Activated CD4-positive, CD25-positive, alpha-beta regulatory T cell treated with anti-CD3 and anti-CD28 coated beads, Interleukin-2, amount 50 U/mL, for 24 hours (primary cell): ENCODE measurements at regions not wholly inside any gene's neighbourhood (a gene's known extent, or its start where the extent isn't known, plus 50 kb on each side); places are given as distances from the start of the nearest gene placed in this dataset.
"Not testable (repeated sequence)": the region's sequence is repeated elsewhere in the genome, so short reads cannot be mapped to it uniquely, and the experiment has no call there.

Experiments
- ATAC-seq, 2 donors: fragments of 150-1000 bp; cut with Tn5 transposase; one replicate each; pipeline ENCODE4 v1.10.0; 2021; ENCODE audit warnings: mild to moderate bottlenecking in 1 of 2, moderate library complexity in 1 of 2

DNA sequence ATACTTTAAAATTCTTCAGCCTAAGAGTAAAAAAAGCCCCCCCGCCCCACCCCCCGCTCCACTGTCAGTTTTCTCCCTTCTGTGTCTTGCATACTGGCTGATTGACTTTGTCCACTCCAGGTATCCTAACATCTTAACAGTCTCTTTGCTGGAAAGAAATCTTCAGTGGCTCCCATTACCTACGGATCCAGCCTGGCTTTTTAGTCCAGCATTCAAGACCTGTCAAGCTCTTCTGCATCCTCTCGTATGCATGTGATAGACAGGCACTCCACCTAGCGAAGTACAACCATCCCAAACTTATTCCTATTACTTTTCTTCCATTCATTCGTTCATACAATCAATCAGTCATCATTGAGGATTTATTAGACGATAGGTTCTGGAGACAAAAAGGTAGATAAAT lies 288.1 kb downstream of the MYCN start:
- no peak for ATAC-seq

DNA sequence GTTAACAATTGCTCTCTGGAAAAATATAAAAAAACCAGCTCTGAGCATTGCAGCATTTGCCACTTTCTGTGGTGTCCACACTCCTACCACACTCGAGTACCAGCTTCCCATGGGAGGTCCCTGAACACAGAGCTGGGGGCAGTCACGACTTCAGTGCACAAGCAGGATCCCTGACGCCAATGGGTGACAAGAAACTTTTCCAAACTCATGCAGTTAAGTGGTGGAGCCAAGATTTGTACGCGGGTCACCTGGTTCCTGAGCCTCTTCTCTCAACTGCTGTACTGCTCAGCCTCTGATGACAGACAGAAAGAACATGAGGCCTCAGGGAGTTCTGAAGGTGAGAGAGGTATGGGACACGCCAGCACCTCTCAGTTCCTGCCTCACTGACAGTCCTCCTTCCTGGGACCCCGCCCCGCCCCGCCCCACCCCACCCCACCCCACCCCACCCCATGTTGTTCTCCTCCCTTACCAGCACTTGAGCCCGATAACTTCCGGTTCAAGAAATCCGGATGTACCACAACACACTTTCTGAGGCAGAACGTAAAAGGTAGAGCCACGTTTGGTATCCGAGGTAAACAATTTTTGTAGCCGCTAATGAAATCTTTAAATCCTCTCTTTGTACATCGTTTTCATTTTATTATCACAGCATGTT lies 287.6 kb downstream of the MYCN start:
- ATAC-seq: no peak

DNA sequence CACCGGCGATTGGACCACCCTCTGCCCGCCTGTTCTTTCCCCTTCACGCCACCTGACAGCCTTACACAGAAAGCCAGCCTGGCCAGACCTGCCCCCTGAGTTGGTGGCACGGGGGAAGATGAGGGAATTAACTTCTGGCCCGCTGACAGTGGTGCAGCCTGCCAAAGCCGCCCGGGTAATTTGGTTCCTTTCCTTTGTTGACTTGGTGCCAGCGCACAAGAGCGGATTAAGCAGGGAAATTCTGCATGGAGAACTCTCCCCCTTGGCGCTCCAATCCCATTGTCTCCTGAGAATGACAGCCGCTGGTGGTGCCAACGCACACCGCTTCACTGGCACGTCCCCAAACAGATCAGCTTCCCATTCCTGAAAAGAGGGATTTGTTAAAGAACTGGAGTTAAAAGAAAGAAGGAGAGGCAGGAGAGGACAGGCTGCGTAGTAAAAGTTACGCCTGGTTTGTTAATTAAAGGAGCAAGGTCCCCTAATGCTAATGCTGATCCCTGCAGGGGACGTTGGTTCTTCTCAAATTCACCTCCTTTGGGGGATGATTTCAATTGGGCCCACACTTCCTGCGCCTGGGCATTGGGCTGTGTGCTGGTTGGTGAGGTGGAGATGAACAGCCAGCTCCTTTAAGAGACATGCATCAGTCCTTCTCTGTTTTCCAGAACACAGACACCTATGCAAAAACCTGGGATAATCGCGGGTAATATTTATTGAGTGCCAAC lies 286.8 kb downstream of the MYCN start:
- ATAC-seq: no peak

DNA sequence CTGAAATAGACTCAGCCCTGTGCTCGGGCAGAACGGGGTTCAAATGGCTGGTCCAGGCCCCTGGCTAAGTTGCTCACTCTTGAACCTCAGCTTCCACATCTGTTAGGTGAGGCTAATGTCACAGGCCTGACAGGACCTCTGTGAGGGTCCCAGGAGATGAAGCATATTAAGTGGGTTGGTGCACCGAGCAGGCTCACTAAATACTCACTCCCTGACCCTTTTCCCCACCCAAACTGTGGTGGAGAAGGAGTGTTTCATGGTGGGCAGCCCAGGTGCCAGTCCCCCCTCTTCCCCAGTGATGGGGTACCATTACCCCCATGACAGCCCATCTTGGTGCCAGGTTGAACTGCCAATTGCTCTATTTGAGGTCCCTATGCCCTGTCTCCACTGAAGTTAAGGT lies 286.0 kb downstream of the MYCN start:
- ATAC-seq: no peak

DNA sequence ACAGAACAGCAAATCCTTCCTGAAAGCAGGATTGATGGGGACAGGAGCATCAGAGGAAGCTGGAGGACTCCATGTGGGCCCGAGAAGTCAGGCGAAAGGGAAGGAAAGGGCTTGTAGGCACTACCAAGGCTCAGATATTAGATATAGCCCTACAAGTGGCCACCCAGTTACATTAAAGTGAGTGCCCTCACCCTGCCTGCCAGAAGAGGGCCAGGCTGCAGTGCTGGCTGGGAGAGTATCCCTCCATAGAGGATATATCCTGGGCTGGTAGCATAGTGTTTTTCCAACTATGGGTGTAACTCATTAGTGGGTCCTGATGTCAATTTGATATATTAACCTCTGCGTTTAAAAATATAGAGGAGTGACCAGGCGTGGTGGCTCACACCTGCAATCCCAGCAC lies 285.2 kb downstream of the MYCN start:
- ATAC-seq: no peak

DNA sequence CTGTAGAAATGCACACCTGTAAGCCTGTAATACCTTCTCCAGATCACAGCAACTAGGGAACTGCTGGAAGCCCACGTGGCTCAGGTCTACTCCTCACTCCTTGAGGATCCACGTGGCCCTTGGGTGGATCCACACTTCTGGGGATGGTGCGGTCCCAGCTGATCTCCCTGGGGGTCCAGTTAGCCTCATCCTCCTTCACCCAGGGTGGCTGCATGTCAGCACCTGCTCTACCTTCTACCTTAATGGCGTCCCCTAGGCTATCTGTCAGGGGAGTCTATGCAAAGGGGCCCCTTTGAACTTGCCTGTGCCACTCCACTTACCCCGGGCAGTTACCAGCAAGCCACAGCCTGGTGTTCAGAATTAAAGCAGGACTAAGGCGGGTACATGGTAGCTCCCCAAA lies 284.7 kb downstream of the MYCN start:
- no peak for ATAC-seq

DNA sequence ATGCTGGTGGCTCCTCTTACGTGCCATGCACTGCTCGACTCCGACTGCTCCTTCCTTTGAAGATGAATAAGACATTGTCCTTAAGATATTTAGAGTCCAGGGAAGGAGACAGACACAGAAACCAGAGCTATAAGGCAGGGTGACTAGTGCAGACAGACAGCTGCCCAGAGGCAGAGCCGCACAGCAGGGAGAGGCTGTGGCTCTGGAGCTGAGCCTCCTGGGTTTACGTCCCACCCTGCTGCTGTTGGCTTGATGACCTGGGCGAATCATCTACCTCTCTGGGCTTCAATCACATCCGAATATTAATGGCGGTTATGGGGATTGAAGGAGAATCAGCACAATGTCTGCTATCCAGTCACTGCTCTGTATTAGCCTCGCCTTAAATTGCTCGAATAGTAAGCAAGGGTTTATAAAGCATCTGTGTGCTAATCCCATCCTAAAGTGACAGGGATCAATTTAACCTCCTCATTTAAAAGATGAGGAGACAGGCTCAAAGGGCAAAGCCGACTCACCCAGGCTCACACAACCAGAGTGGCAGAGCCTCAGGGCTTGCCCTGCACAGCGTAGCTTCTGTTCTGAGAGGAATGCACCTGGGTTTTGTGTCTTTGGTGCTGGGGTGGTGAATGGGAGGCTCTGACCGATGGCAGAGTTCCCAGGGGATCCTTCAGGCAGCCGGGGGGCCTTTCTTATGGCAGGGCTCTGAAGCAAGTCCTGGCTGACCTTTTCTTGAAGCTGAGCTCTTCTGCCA lies 284.1 kb downstream of the MYCN start:
- ATAC-seq: no peak

DNA sequence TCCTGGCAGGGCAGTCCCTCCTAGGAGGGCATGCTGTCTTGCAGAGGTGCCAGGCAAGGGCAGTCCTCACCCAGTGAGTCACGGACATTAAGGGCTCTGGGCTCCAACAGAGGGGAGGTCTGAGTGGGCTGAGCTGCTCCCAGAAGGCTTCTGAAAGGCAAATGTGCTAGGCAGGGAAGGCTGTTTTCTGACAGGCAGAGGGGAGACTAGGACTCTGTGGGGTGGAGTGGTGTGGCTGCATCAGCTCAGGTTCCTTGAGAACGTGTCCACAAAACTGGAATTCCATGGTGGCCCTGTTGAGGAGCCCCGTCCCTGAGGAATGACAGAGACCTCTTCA lies 283.5 kb downstream of the MYCN start:
- ATAC-seq: no peak

DNA sequence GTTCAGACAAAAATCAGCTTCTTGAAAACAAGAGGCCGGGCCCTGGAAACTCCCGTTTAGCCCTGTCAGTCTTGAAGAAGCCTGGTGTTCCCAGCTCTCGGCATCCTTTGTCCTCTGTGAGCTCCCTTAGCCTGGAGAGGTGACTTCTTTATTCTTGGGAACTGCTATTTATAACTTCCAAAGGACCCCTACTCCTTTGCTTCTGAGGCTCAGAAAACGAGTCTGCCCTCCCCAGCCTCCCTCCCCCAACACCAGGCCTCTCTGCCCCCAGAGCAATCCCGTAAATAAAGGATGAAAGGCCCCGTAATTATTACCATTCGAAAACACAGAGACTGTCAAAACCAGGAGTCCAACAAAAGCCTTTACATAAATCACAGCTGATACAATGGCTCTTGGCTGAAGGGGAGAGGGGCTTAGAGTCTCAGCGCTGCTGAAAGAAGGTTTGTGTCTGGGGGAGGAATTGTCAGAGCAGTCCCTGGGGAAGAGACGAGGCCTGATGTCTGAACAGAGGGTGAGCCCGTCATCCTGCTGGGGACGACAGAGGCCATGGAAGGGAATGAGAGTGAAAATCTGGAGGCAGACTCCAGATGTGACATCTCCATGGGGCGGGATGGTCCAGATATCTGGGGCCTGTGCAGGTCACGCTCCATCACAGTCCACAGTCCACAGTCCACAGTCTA lies 283.0 kb downstream of the MYCN start:
- no peak for ATAC-seq

DNA sequence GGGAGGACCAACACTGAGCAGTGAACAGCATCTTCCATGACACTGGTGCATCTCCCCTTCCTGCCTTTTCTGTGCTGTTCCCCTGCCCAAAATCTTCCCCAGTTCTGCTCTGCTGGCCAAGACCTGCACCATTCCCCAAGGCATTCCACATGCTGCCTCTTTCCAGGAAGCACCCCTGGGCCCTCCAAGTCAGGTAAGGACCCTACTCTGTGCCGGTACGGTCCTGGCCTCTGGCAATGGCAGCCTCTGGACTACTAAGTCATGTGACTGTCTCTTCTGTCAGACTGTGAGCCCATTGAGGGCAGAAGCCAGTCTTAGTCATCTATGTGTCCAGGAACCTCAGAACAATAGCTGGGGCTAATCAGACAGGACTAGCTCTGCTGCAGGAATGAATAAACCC lies 282.0 kb downstream of the MYCN start:
- no peak for ATAC-seq

DNA sequence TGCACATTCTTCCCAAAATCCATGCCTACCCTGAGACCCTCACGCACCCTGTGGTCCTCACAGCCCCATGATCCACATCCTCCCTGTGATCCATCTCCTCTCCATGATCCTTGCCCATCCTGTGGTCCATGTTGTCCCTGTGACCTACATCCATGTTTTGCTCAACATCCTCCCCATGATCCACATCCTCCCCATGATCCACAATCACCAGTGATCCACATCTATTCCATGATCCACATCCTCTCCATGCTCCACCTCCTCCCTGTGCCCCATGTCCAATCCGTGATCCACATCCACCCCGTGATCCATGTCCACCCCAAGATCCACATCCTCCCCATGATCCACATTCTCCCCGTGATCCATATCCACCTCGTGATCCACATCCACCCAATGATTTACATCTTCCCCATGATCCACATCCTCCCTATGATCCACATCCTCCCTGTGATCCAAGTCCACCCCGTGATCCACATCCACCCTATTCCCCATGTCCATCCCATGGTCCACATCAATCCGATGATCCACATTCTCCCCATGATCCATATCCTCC lies 281.2 kb downstream of the MYCN start:
- ATAC-seq: no peak

DNA sequence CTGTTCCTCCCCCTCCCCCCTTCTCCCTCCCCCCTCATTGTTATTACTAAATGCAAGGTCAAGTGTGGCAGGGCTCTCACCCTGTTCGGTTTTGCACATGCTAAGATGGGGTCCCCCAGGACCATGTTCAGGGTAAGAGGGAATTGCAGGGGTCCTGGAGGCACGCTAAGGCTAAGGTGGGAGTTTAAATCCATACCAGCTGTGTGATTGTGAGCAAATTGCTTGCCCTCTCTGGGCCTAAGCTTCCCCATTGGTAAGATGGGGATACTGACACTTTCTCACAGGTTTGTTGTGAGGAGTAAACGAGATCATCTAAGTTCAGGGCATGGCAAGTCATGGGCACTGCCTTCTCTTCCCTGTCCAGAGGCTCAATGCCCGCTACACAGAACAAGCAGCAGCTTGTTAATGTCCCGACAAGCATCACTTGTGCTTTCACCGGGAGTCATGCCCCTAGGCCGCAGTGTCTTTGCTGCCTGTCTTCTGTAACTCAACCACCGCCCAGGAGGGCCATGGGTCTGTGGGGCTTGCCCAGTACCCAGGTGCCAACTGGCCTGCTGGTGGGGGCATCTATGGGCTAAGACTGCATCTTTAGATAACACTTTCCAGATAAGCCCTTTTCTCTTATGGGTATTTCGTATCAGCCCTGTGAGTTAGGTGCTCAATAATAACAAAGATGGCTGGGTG lies 279.1 kb downstream of the MYCN start:
- no peak for ATAC-seq

DNA sequence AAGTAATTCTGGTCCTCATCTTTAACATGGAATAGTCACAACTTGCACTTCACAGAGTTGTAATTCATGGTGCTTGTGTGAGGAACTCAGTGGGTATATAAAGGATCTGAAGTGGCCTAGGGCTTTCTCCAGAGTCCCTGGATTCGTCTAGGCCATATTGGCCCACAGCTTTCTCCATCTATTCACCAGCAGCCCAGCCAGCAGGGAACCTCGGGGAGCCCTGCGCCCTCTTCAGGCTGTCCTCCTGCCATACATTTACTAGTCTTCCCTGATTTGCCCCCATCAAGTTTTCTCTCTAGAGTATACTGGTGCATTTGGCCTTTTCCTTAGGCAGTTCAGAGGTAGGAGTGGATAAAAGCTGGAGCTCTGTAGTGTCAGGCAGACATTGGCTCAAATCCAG lies 278.3 kb downstream of the MYCN start:
- no peak for ATAC-seq

DNA sequence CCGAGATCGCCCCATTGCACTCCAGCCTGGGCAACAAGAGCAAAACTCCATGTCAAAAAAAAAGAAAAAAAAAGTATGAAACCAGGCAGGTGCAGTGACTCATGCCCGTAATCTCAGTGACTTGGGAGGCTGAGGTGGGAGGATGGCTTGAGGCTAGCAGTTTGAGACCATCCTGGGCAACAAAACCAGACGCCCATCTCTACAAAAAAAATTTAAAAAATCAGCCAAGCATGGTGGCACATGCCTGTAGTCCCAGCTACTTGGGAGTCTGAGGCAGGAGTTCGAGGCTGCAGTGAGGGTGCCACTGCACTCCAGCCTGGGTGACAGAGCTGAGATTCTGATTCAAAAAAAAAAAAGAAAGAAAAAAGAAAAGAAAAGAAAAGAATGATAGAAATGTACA lies 277.8 kb downstream of the MYCN start:
- no peak for ATAC-seq

DNA sequence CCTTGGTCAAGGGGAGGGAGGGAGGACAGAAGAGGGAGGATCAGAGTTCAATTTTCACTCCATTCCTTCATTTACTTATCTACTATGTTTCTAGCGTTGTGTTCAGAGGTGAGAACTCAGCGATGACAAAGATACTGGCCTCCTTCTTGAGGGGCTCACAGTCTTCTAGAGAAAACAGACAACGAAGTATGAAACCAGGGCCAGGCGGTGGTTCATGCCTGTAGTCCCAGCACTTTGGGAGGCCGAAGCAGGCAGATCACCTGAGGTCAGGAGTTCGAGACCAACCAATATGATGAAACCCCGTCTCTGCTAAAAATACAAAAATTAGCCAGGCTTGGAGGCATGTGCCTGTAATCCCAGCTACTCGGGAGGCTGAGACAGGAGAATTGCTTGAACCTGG lies 277.4 kb downstream of the MYCN start:
- not testable (repeated sequence) for ATAC-seq

DNA sequence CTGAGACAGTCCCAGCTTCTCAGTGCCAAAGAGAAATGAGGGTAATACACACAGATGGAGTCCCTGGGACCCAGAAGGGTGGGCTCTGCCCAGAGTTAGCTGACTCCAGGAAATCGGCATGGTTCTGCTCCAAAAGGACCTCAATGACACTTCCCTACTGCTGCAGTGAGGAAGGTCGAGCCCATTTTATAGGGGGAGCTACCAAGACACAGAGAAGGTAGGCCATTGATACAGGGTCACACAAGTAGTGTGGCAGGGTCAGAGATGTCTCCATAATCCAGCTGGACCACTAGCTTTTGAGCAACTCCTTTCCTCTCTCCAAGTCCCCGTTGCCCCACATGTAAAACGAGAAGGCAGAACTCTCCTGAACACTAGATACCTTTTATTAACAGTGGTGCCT lies 276.9 kb downstream of the MYCN start:
- ATAC-seq: no peak

DNA sequence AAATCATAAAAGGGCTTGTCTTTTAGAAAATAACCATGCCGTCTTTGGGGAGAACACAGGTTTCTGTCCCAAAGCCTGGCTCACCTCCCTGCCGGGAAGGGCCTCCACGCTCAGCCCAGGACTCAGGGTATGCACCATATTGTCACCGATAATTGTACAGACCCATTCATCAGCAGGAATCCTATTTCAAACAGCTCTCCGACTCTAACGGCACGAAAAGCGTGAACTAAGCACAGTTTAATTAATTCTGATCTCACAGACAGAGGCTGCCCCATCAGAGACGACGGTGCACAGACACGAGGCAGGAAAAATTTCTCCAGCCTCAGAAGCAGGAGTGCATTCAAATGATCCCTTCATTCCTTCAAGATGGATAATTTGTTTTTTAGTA lies 276.2 kb downstream of the MYCN start:
- ATAC-seq: no peak

DNA sequence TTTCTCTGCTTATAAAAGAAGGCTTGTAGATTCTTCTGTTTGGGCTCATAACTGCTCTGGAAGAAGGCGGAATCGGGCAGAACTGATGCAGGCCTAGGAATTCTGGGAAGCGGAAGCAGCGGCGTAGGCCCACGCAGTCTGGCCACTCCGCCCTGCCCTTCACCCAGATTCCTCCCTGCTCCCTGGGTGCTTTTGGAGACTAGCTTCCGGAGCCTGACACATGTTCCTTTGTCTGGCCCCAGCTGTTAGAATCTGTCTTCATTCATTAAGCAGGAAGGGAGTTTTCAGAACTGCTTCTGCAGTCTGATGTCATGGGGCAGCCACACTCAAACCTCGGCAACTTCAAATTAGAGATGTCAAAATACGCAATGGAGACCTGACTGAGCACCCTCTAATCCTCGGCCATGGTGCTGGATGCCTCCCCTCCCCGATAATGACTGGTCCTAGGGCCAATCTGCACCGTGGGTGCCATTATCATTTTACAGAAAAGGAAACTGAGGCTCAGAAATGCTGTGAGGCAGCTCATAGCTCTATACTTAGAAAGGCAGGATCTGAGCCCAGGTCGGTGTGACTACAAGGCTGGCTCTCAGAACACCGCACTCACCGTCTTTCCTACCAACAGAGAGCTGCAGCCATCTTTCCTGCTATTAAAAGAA lies 275.7 kb downstream of the MYCN start:
- ATAC-seq: no peak

DNA sequence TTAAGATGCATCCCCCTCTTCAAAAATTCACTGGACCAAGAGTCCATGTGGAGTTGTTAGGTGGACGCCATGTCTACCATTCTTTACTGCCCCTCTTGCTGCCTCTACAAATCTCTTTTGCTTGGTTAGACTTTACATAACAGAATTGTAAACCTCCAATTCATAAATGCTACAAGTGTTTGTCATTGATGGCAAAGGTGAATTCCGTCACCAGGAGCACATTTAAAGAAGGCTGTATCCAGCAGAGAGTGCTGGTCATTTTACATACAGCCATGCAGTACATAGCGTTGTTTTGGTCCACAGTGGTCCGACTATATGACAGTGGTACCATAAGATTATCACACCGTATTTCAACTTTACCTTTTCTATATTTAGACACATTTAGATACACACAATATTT lies 274.5 kb downstream of the MYCN start:
- no peak for ATAC-seq

DNA sequence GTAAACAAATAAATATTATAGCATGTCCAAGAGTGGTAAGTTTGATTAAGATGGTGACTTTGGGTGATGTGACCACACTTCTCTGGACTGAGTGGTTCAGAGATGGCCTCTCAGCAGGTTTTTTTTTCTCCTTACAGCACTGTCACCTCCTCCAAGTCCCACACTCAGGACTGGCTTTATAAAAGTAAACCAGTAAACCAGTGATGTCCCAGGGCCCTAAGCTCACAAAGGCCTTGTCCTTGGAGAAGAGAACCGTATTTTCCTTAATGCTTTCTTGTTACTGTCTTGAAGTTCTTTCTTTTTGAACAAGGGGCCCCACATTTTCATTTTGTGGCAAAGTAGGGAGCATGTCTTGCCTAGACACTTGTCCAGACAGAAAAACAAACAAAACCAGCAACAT lies 274.0 kb downstream of the MYCN start:
- no peak for ATAC-seq

DNA sequence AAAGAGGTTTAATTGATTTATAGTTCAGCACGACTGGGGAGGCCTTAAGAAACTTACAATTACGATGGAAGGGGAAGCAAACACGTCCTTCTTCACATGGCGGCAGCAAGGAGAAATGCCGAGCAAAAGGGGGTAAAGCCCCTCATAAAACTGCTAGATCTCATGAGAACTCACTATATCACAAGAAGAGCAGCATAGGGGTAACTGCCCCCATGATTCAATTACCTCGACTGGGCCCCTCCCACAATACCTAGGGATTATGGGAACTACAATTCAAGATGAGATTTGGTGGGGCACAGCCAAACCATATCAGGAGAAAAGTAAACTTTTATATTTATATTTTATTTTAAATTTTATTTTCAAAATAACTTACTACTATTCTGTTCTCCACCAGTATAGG lies 272.0 kb downstream of the MYCN start:
- ATAC-seq: no peak

DNA sequence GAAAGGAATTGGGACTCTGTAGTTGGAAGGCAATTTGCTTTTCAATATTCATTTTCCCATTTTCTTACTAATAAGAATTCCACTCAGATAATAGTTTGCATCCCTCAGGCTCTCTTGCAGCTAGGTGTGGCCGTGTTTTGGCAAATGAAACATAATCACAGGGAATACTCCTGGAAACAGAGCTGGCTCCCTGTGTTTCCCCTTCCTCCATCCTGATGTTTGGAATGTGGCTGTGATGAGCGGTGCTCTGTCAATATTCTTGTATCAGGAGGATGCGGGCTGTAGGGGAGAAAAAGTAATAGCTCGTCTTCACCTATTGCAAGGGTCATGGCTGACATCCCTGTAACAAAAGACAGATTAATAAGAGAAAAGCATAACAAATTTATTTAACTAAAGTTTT lies 271.0 kb downstream of the MYCN start:
- ATAC-seq: no peak
